ENCODE measurements at regions not wholly inside any gene's neighbourhood (a gene's known extent, or its start where the extent isn't known, plus 50 kb on each side); places are given as distances from the start of the nearest gene placed in this dataset.
"Not testable (repeated sequence)": the region's sequence is repeated elsewhere in the genome, so short reads cannot be mapped to it uniquely, and the experiment has no call there.

- peaks cover 59% of the 10 kb centered on the region for H3K27me3 Mint-ChIP-seq
- not testable (repeated sequence) for H3K27ac Mint-ChIP-seq (ENCODE audit: low read depth); H3K36me3 Mint-ChIP-seq (ENCODE audit: insufficient read depth); H3K4me1 Mint-ChIP-seq; H3K4me3 Mint-ChIP-seq; DNase-seq (ENCODE audit: low spot score in 2 of 2); H3K9me3 Mint-ChIP-seq; ATAC-seq (replicated peaks; ENCODE audit: extremely low read depth, poor library complexity, severe bottlenecking)
Measured at GRCh38 chr20:17891131-17891530, 77.5 kb downstream of the SNX5 start.

DNA sequence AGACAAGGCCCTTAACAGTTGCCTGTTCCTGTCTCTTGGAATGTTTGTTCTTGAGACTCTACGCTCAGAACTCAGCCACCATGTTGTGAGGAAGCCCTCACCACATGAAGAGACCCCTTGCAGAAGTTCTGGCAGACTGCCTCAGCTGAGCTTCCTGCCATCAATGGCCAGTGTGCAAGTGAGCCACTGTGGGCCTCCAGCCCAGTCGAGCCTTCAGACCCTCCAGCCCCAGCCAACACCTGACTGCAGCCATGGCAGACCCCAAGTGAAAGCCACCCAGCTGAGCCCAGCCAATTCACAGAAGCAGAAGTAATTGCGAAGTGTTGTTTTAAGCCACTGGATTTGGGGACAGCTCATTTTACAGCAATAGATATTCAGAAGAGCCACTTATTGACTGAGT, 78.3 kb downstream of the SNX5 start:
- DNase-seq (ENCODE audit: low spot score in 2 of 2): no peak
- ATAC-seq (replicated peaks; ENCODE audit: extremely low read depth, poor library complexity, severe bottlenecking): no peak
- H3K4me1 Mint-ChIP-seq: no peaks in the 10 kb centered on the region
- no peaks in the 10 kb centered on the region for H3K36me3 Mint-ChIP-seq (ENCODE audit: insufficient read depth)
- no peak overlapping the region for H3K27ac Mint-ChIP-seq (ENCODE audit: low read depth)
- H3K27me3 Mint-ChIP-seq: peaks cover 56% of the 10 kb centered on the region
- H3K4me3 Mint-ChIP-seq: no peak overlapping the region
- H3K9me3 Mint-ChIP-seq: no peaks in the 10 kb centered on the region

DNA sequence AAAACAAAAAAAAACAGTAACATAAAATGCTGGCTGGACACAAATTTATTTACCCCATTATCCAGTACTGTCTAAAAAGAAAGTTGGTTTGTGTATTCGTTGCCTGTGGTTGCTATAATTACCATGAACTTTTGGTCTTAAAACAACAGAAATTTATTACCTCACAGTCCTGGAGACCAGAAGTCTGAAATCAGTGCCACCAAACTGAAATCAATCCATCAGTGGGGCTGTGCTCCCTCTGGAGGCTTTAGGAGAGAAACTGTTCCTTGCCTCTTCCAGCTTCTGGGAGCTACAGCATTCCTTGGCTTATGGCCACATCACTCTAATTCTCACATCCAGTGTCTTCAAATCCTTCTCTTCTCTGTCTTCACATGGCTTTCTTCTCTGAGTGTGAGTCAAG, 79.4 kb downstream of the SNX5 start:
- ATAC-seq (replicated peaks; ENCODE audit: extremely low read depth, poor library complexity, severe bottlenecking) (no peak), DNase-seq (ENCODE audit: low spot score in 2 of 2) (no peak)
- Mint-ChIP-seq H3K4me3 (no peak overlapping the region), H3K27me3 (peaks cover 62% of the 10 kb centered on the region), H3K27ac (ENCODE audit: low read depth) (no peak overlapping the region), H3K9me3 (no peaks in the 10 kb centered on the region), H3K36me3 (ENCODE audit: insufficient read depth) (no peaks in the 10 kb centered on the region), H3K4me1 (no peaks in the 10 kb centered on the region)

GRCh38 chr20:17888044-17888443, 80.5 kb downstream of the SNX5 start:
- ATAC-seq (replicated peaks; ENCODE audit: extremely low read depth, poor library complexity, severe bottlenecking): no peak
- no peaks in the 10 kb centered on the region for H3K9me3 Mint-ChIP-seq
- peaks cover 72% of the 10 kb centered on the region for H3K27me3 Mint-ChIP-seq
- no peak for DNase-seq (ENCODE audit: low spot score in 2 of 2)
- no peak overlapping the region for H3K27ac Mint-ChIP-seq (ENCODE audit: low read depth)
- H3K36me3 Mint-ChIP-seq (ENCODE audit: insufficient read depth): no peaks in the 10 kb centered on the region
- no peaks in the 10 kb centered on the region for H3K4me1 Mint-ChIP-seq
- no peak overlapping the region for H3K4me3 Mint-ChIP-seq

- Mint-ChIP-seq H3K27me3 (peaks cover 68% of the 10 kb centered on the region), H3K4me1 (no peaks in the 10 kb centered on the region), H3K36me3 (ENCODE audit: insufficient read depth) (no peaks in the 10 kb centered on the region), H3K9me3 (no peaks in the 10 kb centered on the region), H3K4me3 (no peak overlapping the region), H3K27ac (ENCODE audit: low read depth) (no peak overlapping the region)
- no peak for DNase-seq (ENCODE audit: low spot score in 2 of 2)
- no peak for ATAC-seq (replicated peaks; ENCODE audit: extremely low read depth, poor library complexity, severe bottlenecking)
Measured at GRCh38 chr20:17887331-17888030, 81.1 kb downstream of the SNX5 start.

DNA sequence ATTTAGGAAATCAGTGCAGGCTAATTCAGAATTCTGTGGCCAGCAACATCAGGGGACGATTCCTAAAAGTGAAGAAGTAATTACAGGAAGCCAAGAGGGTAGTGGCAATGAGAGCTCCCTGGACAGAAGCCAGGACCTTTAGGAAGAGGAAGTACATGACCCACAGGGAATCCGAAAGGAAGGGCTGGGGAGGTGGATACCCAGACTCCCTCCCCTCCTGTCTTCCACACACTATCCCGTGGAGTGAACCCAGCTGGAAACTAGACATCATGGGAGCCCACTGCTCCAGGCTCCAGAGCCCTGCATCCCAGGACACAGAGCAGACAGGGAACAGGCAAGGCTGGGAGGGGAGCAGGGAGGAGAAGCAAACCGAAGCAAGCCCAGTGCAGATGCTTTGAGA, 83.0 kb downstream of the SNX5 start:
- Mint-ChIP-seq H3K9me3 (no peaks in the 10 kb centered on the region), H3K27ac (ENCODE audit: low read depth) (no peak overlapping the region), H3K27me3 (peaks cover 52% of the 10 kb centered on the region), H3K4me3 (no peak overlapping the region), H3K36me3 (ENCODE audit: insufficient read depth) (no peaks in the 10 kb centered on the region), H3K4me1 (no peaks in the 10 kb centered on the region)
- DNase-seq (ENCODE audit: low spot score in 2 of 2): no peak
- ATAC-seq (replicated peaks; ENCODE audit: extremely low read depth, poor library complexity, severe bottlenecking): no peak

DNA sequence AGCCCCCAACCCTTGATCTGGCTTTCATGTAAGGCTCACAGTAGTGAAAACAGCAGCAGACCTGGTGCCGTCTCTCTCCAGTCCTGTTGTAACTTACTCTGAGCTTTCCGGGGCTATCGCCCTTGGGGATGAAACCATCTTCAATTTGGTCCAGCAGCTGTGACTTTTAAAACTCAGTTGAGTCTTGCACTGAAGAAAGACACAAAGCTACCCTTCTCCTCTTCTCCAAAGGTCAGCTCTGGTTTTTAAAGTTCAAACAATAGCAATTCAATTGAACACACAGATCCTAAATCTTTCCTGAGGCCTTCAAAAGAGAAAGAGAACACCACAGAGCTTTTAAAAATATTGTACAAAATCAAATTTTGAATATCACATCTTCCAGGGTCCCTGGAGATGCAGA, 83.5 kb downstream of the SNX5 start:
- H3K27me3 Mint-ChIP-seq: peaks cover 47% of the 10 kb centered on the region
- H3K36me3 Mint-ChIP-seq (ENCODE audit: insufficient read depth): no peaks in the 10 kb centered on the region
- H3K4me1 Mint-ChIP-seq: no peaks in the 10 kb centered on the region
- no peak overlapping the region for H3K27ac Mint-ChIP-seq (ENCODE audit: low read depth)
- no peak for DNase-seq (ENCODE audit: low spot score in 2 of 2)
- no peak overlapping the region for H3K4me3 Mint-ChIP-seq
- H3K9me3 Mint-ChIP-seq: no peaks in the 10 kb centered on the region
- no peak for ATAC-seq (replicated peaks; ENCODE audit: extremely low read depth, poor library complexity, severe bottlenecking)

DNA sequence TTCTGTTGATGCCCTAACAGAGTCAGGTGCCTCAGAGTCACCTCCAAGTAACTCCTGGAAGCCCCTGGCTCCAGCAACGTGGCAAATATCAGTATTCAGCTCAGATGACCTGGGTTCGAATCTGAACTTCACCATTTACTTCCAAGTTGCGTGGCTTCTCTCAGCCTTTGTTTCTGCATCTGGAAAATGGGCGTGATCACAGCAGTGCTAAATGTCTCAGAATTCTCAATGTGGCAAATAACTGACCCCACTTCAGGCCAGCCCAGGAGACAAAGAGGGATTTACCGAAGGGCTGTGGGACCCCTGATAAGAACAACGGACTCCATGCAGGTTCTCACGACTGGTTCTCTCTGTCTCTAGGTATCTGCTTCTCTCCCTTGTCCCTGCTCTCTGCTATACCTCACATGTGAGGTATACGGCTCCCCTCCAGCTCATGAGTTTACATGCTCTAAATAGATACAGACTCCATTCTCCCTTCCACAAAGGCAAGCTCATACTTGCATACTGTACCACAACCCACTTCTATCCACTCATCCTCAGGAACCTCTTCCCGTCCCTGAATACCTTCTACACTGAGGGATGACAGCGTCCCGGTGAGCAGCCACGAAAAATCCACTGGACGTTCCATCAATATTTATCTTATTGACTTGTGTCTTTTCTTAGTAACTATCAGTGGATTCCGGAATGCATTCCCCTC, 84.1 kb downstream of the SNX5 start:
- Mint-ChIP-seq H3K27me3 (peaks cover 41% of the 10 kb centered on the region), H3K36me3 (ENCODE audit: insufficient read depth) (no peaks in the 10 kb centered on the region), H3K4me3 (no peak overlapping the region), H3K4me1 (no peaks in the 10 kb centered on the region), H3K27ac (ENCODE audit: low read depth) (no peak overlapping the region), H3K9me3 (no peaks in the 10 kb centered on the region)
- DNase-seq (ENCODE audit: low spot score in 2 of 2) (no peak), ATAC-seq (replicated peaks; ENCODE audit: extremely low read depth, poor library complexity, severe bottlenecking) (no peak)

DNA sequence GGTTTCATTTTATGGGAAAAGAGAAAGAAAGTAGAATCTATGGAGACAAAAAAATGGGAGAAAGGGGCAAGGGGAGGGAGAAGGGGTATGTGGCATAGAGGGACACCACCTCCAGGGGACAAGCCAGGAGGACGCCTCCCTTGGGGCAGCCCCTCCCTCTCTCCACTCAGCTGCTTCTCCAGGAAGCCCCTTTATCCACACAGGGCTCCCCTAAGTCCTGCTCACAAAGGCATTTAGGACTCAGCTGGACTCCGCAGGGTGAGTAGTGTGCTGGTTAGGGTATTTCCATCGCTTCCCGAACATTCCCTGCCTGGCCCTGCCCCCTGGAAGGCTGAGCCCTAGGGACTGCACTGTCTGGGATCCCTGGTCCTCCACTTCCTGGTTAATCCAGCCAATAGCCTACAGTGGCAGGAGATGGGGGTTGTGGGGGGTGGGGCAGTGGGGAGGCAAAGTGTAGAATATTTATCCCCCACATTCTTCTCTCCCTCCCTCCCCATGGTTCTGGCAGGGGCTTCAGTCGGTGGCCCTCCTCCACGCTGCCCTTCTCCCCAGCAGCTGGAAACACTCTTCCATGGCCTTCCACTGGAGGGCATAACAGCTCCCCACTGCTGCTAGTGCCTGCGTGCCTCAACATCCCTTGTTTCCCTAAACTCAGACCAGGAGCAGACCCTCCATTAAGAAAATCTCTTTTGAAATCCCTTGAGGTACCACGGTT, 84.8 kb downstream of the SNX5 start:
- ATAC-seq (replicated peaks; ENCODE audit: extremely low read depth, poor library complexity, severe bottlenecking) (no peak), DNase-seq (ENCODE audit: low spot score in 2 of 2) (no peak)
- no peak overlapping the region for H3K27ac Mint-ChIP-seq (ENCODE audit: low read depth)
- no peaks in the 10 kb centered on the region for H3K36me3 Mint-ChIP-seq (ENCODE audit: insufficient read depth)
- H3K4me3 Mint-ChIP-seq: no peak overlapping the region
- H3K4me1 Mint-ChIP-seq: peaks cover 3% of the 10 kb centered on the region
- H3K27me3 Mint-ChIP-seq: peaks cover 41% of the 10 kb centered on the region
- H3K9me3 Mint-ChIP-seq: no peaks in the 10 kb centered on the region

- no peak overlapping the region for H3K4me3 Mint-ChIP-seq
- H3K36me3 Mint-ChIP-seq (ENCODE audit: insufficient read depth): no peaks in the 10 kb centered on the region
- H3K9me3 Mint-ChIP-seq: no peaks in the 10 kb centered on the region
- H3K27ac Mint-ChIP-seq (ENCODE audit: low read depth): no peak overlapping the region
- ATAC-seq (replicated peaks; ENCODE audit: extremely low read depth, poor library complexity, severe bottlenecking) (no peak), DNase-seq (ENCODE audit: low spot score in 2 of 2) (no peak)
- peaks cover 10% of the 10 kb centered on the region for H3K4me1 Mint-ChIP-seq
- peaks cover 45% of the 10 kb centered on the region for H3K27me3 Mint-ChIP-seq
Measured at GRCh38 chr20:17882834-17883591, 85.6 kb downstream of the SNX5 start.

DNA sequence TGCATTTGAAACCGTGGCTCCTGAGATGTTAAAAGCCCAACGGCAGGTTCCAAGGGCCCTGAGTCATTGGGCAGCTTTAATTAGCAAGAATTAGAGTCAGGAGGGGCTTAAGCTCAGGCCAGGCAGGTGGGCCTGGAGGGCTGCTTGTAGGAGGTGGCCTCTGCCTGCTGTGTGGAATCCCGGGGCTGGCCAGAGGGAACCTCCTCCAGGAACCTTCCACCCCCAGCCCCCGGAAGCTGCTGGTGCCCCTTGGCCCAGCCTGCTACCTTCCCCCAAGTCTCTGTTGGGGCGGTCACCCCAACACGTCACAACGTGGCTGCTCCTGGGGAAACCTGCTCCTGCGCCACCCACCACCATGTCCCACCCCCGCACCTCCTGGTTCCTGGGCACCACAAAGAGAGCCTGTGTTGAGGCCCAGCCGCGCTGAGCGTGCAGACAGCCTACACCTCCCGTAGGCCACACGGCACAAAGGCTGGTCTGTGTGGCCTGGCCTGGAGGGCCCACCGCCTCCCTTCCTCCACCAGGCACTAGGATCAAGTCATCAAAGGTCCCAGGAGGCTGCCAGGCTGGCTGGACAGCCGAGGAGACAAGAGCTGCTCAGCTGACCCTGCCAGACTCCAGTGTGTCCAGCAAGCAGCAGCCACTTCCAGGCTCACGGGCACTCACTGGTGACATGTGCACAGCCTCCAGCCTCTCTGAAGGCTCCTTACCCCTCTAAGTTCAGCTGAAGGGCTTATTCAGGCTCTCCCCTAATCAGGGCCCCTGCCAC, 86.3 kb downstream of the SNX5 start:
- Mint-ChIP-seq H3K4me1 (peaks cover 11% of the 10 kb centered on the region), H3K27me3 (peaks cover 46% of the 10 kb centered on the region), H3K36me3 (ENCODE audit: insufficient read depth) (no peaks in the 10 kb centered on the region), H3K4me3 (no peak overlapping the region), H3K27ac (ENCODE audit: low read depth) (no peak overlapping the region), H3K9me3 (no peaks in the 10 kb centered on the region)
- DNase-seq (ENCODE audit: low spot score in 2 of 2) (no peak), ATAC-seq (replicated peaks; ENCODE audit: extremely low read depth, poor library complexity, severe bottlenecking) (no peak)

- ATAC-seq (replicated peaks; ENCODE audit: extremely low read depth, poor library complexity, severe bottlenecking) (no peak), DNase-seq (ENCODE audit: low spot score in 2 of 2) (no peak)
- peaks cover 11% of the 10 kb centered on the region for H3K4me1 Mint-ChIP-seq
- peaks cover 51% of the 10 kb centered on the region for H3K27me3 Mint-ChIP-seq
- H3K36me3 Mint-ChIP-seq (ENCODE audit: insufficient read depth): no peaks in the 10 kb centered on the region
- no peak overlapping the region for H3K4me3 Mint-ChIP-seq
- no peaks in the 10 kb centered on the region for H3K9me3 Mint-ChIP-seq
- H3K27ac Mint-ChIP-seq (ENCODE audit: low read depth): no peak overlapping the region
Measured at GRCh38 chr20:17881741-17882064, 86.9 kb downstream of the SNX5 start.
